Colonic mucosa (tissue), 4 donors: ENCODE measurements at regions not wholly inside any gene's neighbourhood (a gene's known extent, or its start where the extent isn't known, plus 50 kb on each side); places are given as distances from the start of the nearest gene placed in this dataset.
"Not testable (repeated sequence)": the region's sequence is repeated elsewhere in the genome, so short reads cannot be mapped to it uniquely, and the experiment has no call there.

Experiments
- DNase-seq: peaks from one replicate; pipeline ENCODE4 v3.0.0-alpha.2; 2020
- H3K27ac ChIP-seq: fragments of 200-600 bp; one replicate; pipeline ENCODE4 v1.8.0; 2021
- H3K27me3 ChIP-seq: fragments of 200-600 bp; one replicate; pipeline ENCODE4 v1.8.0; 2021
- H3K36me3 ChIP-seq: fragments of 200-600 bp; one replicate; pipeline ENCODE4 v1.8.0; 2021
- H3K4me1 ChIP-seq: fragments of 200-600 bp; one replicate; pipeline ENCODE4 v1.8.0; 2021; ENCODE audit warnings: mild to moderate bottlenecking
- H3K4me3 ChIP-seq: fragments of 200-600 bp; one replicate; pipeline ENCODE4 v1.8.0; 2021
- H3K9ac ChIP-seq, 2 donors: one replicate each; pipeline ENCODE4 v1.7.0; 2013; ENCODE audit warnings: control low read depth in 2 of 2, low read depth in 2 of 2, low read length in 2 of 2
- H3K9me3 ChIP-seq: fragments of 200-600 bp; one replicate; pipeline ENCODE4 v1.8.0; 2021
- intact Hi-C: fragments of 100-400 bp; cut with DNase I; formaldehyde crosslinking; loops from one replicate; pipeline ENCODE4 v1.14.1; 2022
- TF ChIP-seq, protein P1 (sequence below): fragments of 200-600 bp; IDR thresholded peaks from one replicate; pipeline ENCODE4 v1.8.0; 2022; ENCODE audit warnings: antibody characterized with exemption, mild to moderate bottlenecking
- donor health status: healthy.
- donor health status: DM: no; HTN: no; CAD: no.
- donor health status: DM: no; HTN: no; CAD: no.

- no peaks in the 10 kb centered on the region for H3K9me3 ChIP-seq
- intact Hi-C loops = no loop called here
- H3K27me3 ChIP-seq = no peaks in the 10 kb centered on the region
- H3K27ac ChIP-seq = no peak overlapping the region
- no peak overlapping the region for H3K9ac ChIP-seq
- no peak overlapping the region for H3K4me3 ChIP-seq
- no peaks in the 10 kb centered on the region for H3K4me1 ChIP-seq
- no peak for DNase-seq
- TF ChIP-seq, protein P1, sequence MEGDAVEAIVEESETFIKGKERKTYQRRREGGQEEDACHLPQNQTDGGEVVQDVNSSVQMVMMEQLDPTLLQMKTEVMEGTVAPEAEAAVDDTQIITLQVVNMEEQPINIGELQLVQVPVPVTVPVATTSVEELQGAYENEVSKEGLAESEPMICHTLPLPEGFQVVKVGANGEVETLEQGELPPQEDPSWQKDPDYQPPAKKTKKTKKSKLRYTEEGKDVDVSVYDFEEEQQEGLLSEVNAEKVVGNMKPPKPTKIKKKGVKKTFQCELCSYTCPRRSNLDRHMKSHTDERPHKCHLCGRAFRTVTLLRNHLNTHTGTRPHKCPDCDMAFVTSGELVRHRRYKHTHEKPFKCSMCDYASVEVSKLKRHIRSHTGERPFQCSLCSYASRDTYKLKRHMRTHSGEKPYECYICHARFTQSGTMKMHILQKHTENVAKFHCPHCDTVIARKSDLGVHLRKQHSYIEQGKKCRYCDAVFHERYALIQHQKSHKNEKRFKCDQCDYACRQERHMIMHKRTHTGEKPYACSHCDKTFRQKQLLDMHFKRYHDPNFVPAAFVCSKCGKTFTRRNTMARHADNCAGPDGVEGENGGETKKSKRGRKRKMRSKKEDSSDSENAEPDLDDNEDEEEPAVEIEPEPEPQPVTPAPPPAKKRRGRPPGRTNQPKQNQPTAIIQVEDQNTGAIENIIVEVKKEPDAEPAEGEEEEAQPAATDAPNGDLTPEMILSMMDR = no peak
- no peaks in the 10 kb centered on the region for H3K36me3 ChIP-seq
Observed at GRCh38 chr17:77804796-77805426, 153.6 kb upstream of the TNRC6C start.

DNA sequence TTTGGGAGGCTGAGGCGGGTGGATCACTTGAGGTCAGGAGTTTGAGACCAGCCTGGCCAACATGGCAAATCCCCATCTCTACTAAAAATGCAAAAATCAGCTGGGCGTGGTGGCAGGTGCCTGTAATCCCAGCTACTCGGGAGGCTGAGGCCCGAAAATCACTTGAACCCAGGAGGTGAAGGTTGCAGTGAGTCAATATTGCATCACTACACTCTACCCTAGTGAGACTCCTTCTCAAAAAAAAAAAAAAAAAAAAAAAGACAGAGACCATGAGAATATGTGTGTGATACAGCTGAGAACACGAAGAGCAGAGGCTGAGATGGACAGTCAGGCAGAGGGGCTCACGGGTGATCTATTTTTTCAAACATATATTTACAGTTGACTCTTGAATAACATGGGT is 152.5 kb upstream of the TNRC6C start:
- intact Hi-C loops, H3K9me3 ChIP-seq: not testable (repeated sequence)

GRCh38 chr17:77807051-77807745 is 151.3 kb upstream of the TNRC6C start:
- Histone ChIP-seq H3K36me3 (no peaks in the 10 kb centered on the region), H3K4me3 (no peak overlapping the region), H3K27ac (no peak overlapping the region), H3K9ac (no peak overlapping the region), H3K9me3 (no peaks in the 10 kb centered on the region), H3K4me1 (no peaks in the 10 kb centered on the region), H3K27me3 (no peaks in the 10 kb centered on the region)
- TF ChIP-seq, protein P1 = no peak
- intact Hi-C loops = no loop called here
- DNase-seq = no peak

More for the DNA sequence above, 152.5 kb upstream of the TNRC6C start:
- not testable (repeated sequence) for DNase-seq, H3K27me3 ChIP-seq, H3K4me3 ChIP-seq, H3K36me3 ChIP-seq, H3K27ac ChIP-seq, H3K4me1 ChIP-seq, H3K9ac ChIP-seq

DNA sequence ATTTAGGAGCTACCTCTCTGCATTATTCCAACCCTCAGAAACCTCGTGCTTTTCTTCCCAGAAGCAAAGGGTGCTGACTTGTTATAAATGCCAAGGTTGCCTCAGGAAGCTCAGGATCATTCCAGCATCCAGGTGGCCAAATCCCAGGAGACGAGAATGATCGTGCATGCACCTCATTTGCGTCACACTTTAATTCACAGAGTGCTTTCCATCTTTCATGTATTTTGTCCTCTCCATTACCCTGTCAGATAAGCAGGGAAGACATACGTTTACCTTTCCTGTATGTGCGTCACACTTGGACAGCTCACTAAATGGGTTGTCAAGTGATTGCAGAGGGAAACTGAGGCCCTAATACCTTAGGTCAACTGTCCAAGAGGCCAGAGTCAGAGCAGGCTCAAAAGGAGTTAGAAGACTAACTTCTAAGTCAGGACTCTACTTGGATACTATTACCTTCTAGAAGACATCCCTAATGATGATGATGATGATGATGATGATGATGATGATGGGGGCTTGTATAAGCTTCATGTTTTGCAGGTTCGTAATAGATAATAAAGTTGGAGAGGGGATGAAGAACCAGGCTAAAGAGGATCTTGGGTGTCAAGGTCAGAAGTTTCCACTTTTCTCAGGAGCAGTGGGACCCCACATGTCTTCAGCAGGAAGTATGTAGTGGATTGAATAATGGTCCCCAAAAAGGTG is 150.6 kb upstream of the TNRC6C start:
- no peak overlapping the region for H3K27ac ChIP-seq
- H3K9me3 ChIP-seq = no peaks in the 10 kb centered on the region
- H3K4me3 ChIP-seq = no peak overlapping the region
- H3K4me1 ChIP-seq = no peaks in the 10 kb centered on the region
- TF ChIP-seq, protein P1 = no peak
- no peaks in the 10 kb centered on the region for H3K36me3 ChIP-seq
- H3K9ac ChIP-seq = no peak overlapping the region
- no peak for DNase-seq
- intact Hi-C loops = no loop called here
- H3K27me3 ChIP-seq = no peaks in the 10 kb centered on the region

DNA sequence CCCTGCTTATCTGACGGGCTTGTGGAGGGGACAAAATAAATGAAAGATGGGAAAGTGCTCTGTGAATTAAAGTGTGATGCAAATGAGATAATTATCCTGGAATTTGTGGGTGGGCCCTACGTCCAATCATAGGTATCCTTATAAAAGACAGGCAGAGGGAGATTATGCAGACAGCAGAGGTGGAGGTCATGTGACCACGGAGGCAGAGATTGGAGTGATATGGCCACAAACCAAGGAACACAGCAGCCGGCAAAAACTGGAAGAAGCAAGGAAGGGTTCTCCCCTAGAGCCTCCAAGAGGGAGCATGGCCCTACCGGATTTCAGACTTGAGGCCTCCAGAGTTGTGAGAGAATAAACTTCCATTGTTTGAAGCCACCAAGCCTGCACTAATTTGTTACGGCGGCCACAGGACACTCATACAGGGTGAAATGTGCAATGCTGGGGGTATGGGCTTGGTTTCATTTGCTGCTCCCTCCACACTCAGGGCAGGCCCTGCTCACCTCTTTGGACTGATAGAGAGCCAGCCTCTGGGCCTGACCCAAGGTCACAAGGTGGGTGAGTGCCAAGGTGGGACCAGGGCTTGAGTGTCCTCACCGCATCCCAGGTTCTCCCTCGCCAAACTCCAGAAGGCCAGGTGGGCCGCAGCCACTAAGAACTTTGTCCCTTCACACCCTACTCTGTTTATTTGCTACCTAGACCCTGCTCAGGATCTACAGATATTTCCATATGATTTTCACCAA is 149.6 kb upstream of the TNRC6C start:
- H3K27me3 ChIP-seq = no peaks in the 10 kb centered on the region
- intact Hi-C loops = no loop called here
- no peak overlapping the region for H3K9ac ChIP-seq
- no peak overlapping the region for H3K4me3 ChIP-seq
- TF ChIP-seq, protein P1 = no peak
- no peak overlapping the region for H3K27ac ChIP-seq
- DNase-seq = no peak
- H3K4me1 ChIP-seq = no peaks in the 10 kb centered on the region
- no peaks in the 10 kb centered on the region for H3K36me3 ChIP-seq
- no peaks in the 10 kb centered on the region for H3K9me3 ChIP-seq
